ENCODE measurements at regions not wholly inside any gene's neighbourhood (a gene's known extent, or its start where the extent isn't known, plus 50 kb on each side); places are given as distances from the start of the nearest gene placed in this dataset.
A peak's percentile ranks its signal among the peaks of the same experiment; 100 is the strongest.

- peak; percentile 34 for DNase-seq (ENCODE audit: low read depth)
Observed at GRCh38 chr13:51518827-51519226, 65.4 kb upstream of the WDFY2 start.

GRCh38 chr13:51519771-51520216 is 64.5 kb upstream of the WDFY2 start:
- no peak for DNase-seq (ENCODE audit: low read depth)

DNA sequence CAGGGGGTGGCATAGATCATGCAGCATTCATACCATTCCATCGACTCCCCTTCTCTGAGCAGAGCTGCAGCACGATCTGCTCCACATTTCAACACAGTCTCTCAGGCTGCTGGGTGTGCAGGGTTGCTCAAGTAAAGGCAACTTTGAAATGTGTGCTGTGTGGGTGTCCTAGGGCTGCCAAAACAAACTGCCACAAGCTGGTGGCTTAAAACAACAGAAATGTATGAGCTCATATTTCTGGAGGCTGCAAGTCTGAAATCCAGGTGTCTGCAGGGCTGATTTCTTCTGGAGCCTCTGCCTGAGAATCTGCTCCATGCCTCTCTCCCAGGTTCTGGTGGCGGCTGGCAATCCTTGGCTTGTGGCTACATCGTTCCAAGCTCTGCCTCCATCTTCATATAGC is 63.7 kb upstream of the WDFY2 start:
- peak; percentile 32 for DNase-seq (ENCODE audit: low read depth)

- DNase-seq (ENCODE audit: low read depth) = peak; percentile 81
Observed at GRCh38 chr13:51523082-51523518, 61.2 kb upstream of the WDFY2 start.

DNA sequence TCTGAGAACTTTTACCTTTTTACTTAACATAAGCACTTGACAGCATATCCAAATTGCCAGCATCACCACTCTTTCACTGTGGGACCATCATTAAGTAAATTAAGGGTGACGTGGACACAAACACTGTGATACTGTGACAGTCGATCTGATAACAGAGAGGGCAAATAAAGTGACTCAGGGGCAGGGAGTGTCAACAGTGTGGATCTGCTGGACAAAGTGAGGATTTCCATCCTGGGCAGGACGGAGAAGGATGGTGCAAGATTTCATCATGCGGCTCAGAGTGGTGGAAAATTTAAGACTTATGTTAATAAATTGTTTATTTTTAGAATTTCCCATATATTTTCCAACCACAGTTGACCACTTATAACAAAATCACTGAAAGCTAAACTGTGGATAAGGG is 60.0 kb upstream of the WDFY2 start:
- DNase-seq (ENCODE audit: low read depth) = no peak

DNA sequence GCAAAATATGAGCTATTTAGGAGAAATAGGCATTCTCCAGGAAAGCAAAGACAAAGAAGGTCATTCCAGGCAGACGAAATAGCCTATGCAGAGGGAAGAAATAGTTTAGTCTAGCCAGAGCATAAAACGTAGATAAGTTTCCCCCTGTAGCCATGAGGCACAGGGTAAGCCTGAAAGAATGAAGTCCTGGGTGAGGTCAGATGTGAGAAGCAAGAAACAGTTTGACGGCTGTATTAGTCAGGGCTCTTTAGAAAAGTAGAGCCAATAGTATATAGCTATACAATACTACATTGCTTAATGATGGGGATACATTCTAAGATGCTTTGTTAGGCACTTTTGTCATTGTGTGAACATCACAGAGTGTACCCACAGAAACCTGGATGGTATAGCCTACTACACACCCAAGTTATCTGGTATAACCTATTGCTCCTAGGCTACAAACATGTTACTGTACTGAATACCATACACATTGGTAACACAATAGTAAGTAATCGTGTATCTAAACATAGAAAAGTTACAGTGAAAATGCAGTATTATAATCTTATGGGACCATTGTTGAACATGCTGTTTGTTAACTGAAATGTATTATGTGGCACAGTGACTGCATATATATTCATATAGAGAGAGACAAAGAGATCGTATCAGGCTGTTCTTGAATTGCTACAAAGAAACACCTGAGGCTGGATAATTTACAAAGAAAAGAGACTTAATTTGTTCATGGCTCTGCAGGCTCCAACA is 59.3 kb upstream of the WDFY2 start:
- DNase-seq (ENCODE audit: low read depth) = no peak

DNA sequence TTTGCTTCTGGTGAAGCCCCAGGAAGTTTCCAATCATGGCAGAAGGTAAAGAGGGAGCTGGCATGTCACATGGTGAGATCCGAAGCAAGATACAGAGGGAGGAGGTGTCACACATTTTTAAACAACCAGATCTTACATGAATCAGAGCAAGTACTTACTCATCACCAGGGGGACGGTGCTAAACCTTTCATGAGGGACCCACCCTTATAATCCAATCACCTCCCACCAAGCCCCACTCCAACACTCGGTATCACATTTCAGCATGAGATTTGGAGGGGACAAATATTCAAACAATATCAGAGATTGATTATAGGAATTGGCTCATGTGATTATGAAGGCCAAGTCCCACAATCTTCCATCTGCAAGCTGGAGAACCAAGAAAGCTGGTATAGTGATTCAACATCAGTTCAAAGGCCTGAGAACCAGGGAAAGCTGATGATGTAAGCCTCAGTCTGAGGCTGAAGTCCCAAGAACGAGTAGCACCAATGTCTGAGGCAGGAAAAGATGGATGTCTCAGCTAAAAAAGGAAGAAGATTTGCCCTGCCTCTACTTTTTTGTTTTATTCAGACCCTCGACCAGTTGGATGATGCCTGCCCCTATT is 58.6 kb upstream of the WDFY2 start:
- DNase-seq (ENCODE audit: low read depth) = peak; percentile 36

- DNase-seq (ENCODE audit: low read depth) = no peak
Observed at GRCh38 chr13:51526202-51526601, 58.1 kb upstream of the WDFY2 start.

DNA sequence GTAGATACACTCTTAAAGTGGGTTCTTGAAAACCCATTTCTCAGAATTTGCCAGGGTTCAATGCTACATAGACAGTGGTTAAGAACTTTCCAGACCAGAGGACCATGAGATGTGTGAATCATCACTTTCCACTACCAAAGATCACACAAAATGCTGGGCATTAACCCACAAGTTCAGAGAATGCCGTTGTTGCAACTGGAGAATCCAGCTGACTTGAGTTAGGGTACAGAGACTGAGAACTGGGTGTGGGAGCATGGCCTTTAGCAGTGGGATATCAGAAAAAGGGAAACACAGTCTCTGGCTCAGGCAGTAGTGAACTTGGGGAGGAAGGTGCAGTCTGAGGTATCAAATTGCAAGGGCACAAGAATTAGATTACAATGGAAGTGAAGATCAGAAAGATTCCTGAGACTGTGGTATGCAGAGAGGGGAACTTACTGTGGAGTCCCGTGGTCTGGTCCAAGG is 51.5 kb upstream of the WDFY2 start:
- DNase-seq (ENCODE audit: low read depth) = no peak

DNA sequence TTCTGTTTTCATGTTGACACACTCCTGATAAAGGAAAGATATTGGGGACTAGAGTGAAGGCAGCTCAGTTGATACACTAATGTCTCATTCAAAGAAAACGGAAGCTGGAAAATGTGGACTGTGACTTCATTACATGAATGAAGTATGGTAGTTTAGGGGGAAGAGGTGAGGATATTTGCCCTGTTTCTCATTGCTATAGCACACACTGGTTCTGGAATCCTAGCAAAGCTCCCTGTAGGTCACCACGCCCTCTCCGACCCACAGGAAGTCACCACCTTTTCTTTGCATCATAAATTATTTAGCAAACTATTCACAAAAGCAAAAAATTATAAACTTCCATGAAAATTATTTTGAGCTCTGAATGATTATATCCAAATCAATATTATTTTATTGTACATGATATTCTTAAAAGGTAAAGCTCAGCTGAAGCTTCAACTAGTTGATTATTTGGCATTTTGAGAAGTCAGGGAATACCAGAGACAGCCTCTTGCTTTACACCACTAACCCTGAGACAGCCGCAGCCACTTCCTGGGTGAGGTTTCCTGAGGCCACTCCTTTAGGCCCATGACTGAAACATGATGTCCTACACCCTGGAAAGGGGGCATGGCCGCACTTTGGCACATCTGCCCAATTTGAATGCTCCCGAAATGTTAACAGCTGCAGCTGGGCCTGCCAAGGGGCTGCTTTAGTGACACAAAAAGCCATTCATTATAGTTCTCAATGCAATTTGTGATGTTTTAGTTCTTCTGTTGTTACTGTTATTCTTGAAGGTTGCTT is 50.0 kb upstream of the WDFY2 start:
- peak; percentile 40 for DNase-seq (ENCODE audit: low read depth)

Measured in RPMI7951 (cell line).